Stomach (tissue), 8 donors: ENCODE measurements at regions not wholly inside any gene's neighbourhood (a gene's known extent, or its start where the extent isn't known, plus 50 kb on each side); places are given as distances from the start of the nearest gene placed in this dataset.

Experiments
- DNase-seq, 2 donors: peaks; one replicate each; pipeline versions ENCODE4 v3.0.0 to v3.0.0-alpha.2; 2013 to 2019
- H3K27ac ChIP-seq, 5 donors: fragments of 200-600 bp in 4 of 5; sonication (generic) in 4 of 5; one replicate each; pipeline ENCODE4 v1.5.1; 2013 to 2019; ENCODE audit warnings: mild to moderate bottlenecking in 1 of 5, moderate library complexity in 1 of 5
- H3K27me3 ChIP-seq, 3 donors: fragments of 200-600 bp; sonication (generic); one replicate each; pipeline ENCODE4 v1.5.1; 2017 to 2019; ENCODE audit warnings: mixed run types in 1 of 3
- H3K36me3 ChIP-seq, 4 donors: fragments of 200-600 bp; sonication (generic); 1 replicate in 3 of 4; 2 replicates in 1 of 4; pipeline ENCODE4 v1.5.1; 2016 to 2019
- H3K4me1 ChIP-seq, 4 donors: fragments of 200-600 bp; sonication (generic); one replicate each; pipeline ENCODE4 v1.5.1; 2016 to 2019
- H3K4me3 ChIP-seq, 4 donors: fragments of 200-600 bp; sonication (generic) in 3 of 4; one replicate each; pipeline ENCODE4 v1.5.1; 2016 to 2019; ENCODE audit warnings: mild to moderate bottlenecking in 1 of 4
- H3K9me3 ChIP-seq, 4 donors: fragments of 200-600 bp; sonication (generic); one replicate each; pipeline ENCODE4 v1.5.1; 2016 to 2019
- CTCF ChIP-seq, 7 experiments: fragments of 450-650 bp in 4 of 7; fragments of 200-600 bp in 3 of 7; sonication (generic) in 3 of 7; IDR thresholded peaks; one replicate each; pipeline ENCODE4 v1.5.1; 2016 to 2019; ENCODE audit warnings: antibody characterized with exemption in 7 of 7, control low read depth in 2 of 7, mild to moderate bottlenecking in 1 of 7
- EP300 ChIP-seq: sonication (generic); formaldehyde crosslinking; IDR thresholded peaks from one replicate; pipeline ENCODE4 v1.6.1; 2017; ENCODE audit warnings: antibody characterized with exemption
- POLR2A ChIP-seq, 4 donors: fragments of 450-650 bp; IDR thresholded peaks; one replicate each; pipeline ENCODE4 v1.6.1; 2016; ENCODE audit warnings: antibody characterized with exemption in 4 of 4, control low read depth in 2 of 4, mild to moderate bottlenecking in 1 of 4, moderate library complexity in 1 of 4
- POLR2AphosphoS5 ChIP-seq, 3 donors: sonication (generic); formaldehyde crosslinking; IDR thresholded peaks; one replicate each; pipeline ENCODE4 v1.6.1; 2016; ENCODE audit warnings: antibody characterized with exemption in 3 of 3
- WGBS, 5 donors: extraction: QIAGEN DNeasy Blood & Tissue Kit in 3 of 5; methylation state at CpG; one replicate each; pipeline versions ENCODE4 v1.1.5 to v1.1.7; 2013 to 2018; 5-methylcytosine and 5-hydroxymethylcytosine counted together
- intact Hi-C: fragments of 100-400 bp; cut with DNase I; formaldehyde crosslinking; loops from one replicate; pipeline ENCODE4 v1.15.1; 2023; ENCODE audit warnings: low total_unique reads
- donor health status: healthy with polysubstance abuse.
- donor health status: Bipolar disorder and iron deficiency.
- donor health status: healthy.

- no peaks in the 10 kb centered on the region for H3K4me1 ChIP-seq
- intact Hi-C loops: no loop called here
- 19 to 37% (median 23%) methylated on average over 4 of the region's 4 CpGs for WGBS, 5 donors
Measured at GRCh38 chr16:6892966-6893365, 439.7 kb upstream of the RBFOX1 start.

GRCh38 chr16:6891496-6891895, 441.1 kb upstream of the RBFOX1 start:
- H3K27me3 ChIP-seq: no peaks in the 10 kb centered on the region
- intact Hi-C loops: no loop called here
- DNase-seq: no peak
- H3K9me3 ChIP-seq: no peaks in the 10 kb centered on the region
- 31 to 49% (median 44%) methylated on average over 2 of the region's 2 CpGs for WGBS, 5 donors
- TF ChIP-seq POLR2A (IDR thresholded peaks at IDR 0.05) (no peak), EP300 (no peak), POLR2AphosphoS5 (IDR thresholded peaks at IDR 0.05) (no peak), CTCF (IDR thresholded peaks at IDR 0.05) (no peak)
- H3K27ac ChIP-seq: no peak overlapping the region
- H3K4me1 ChIP-seq: no peaks in the 10 kb centered on the region
- H3K4me3 ChIP-seq: no peak overlapping the region
- H3K36me3 ChIP-seq: no peaks in the 10 kb centered on the region

More at GRCh38 chr16:6892966-6893365, 439.7 kb upstream of the RBFOX1 start:
- H3K4me3 ChIP-seq: no peak overlapping the region
- no peak overlapping the region for H3K27ac ChIP-seq
- no peak for TF ChIP-seq EP300
- TF ChIP-seq POLR2A (IDR thresholded peaks at IDR 0.05): no peak
- no peak for TF ChIP-seq POLR2AphosphoS5 (IDR thresholded peaks at IDR 0.05)
- TF ChIP-seq CTCF (IDR thresholded peaks at IDR 0.05): no peak
- H3K9me3 ChIP-seq: no peaks in the 10 kb centered on the region
- no peak for DNase-seq
- H3K36me3 ChIP-seq: no peaks in the 10 kb centered on the region
- H3K27me3 ChIP-seq: no peaks in the 10 kb centered on the region

GRCh38 chr16:6888531-6888930, 444.1 kb upstream of the RBFOX1 start:
- Histone ChIP-seq H3K9me3 (no peaks in the 10 kb centered on the region), H3K36me3 (no peaks in the 10 kb centered on the region), H3K27me3 (no peaks in the 10 kb centered on the region), H3K4me1 (no peaks in the 10 kb centered on the region), H3K4me3 (no peak overlapping the region), H3K27ac (no peak overlapping the region)
- intact Hi-C loops: no loop called here
- no peak for DNase-seq
- WGBS, 5 donors: 46 to 64% (median 54%) methylated on average over 2 of the region's 2 CpGs
- TF ChIP-seq CTCF (IDR thresholded peaks at IDR 0.05) (no peak), POLR2A (IDR thresholded peaks at IDR 0.05) (no peak), EP300 (no peak), POLR2AphosphoS5 (IDR thresholded peaks at IDR 0.05) (no peak)

- DNase-seq: no peak
- 69 to 82% (median 76%) methylated on average over 4 to 7 of the region's 7 CpGs for WGBS, 5 donors
- H3K4me1 ChIP-seq: no peaks in the 10 kb centered on the region
- no peak overlapping the region for H3K4me3 ChIP-seq
- no peaks in the 10 kb centered on the region for H3K27me3 ChIP-seq
- no peaks in the 10 kb centered on the region for H3K36me3 ChIP-seq
- intact Hi-C loops: no loop called here
- H3K9me3 ChIP-seq: no peaks in the 10 kb centered on the region
- H3K27ac ChIP-seq: no peak overlapping the region
- TF ChIP-seq EP300: no peak
- no peak for TF ChIP-seq POLR2A (IDR thresholded peaks at IDR 0.05)
- TF ChIP-seq POLR2AphosphoS5 (IDR thresholded peaks at IDR 0.05): no peak
- no peak for TF ChIP-seq CTCF (IDR thresholded peaks at IDR 0.05)
Measured at GRCh38 chr16:6884002-6884401, 448.6 kb upstream of the RBFOX1 start.
